GM12875 (cell line): ENCODE measurements at regions not wholly inside any gene's neighbourhood (a gene's known extent, or its start where the extent isn't known, plus 50 kb on each side); places are given as distances from the start of the nearest gene placed in this dataset.

Source experiments
- H3K4me3 ChIP-seq: one replicate; pipeline ENCODE4 v1.5.1; 2011; ENCODE audit warnings: low read depth, low read length, control low read depth
- CTCF ChIP-seq: IDR thresholded peaks from 2 replicates; pipeline ENCODE4 v1.5.1; 2011; ENCODE audit warnings: low read depth, mild to moderate bottlenecking, control low read depth, inconsistent platforms, low read length, moderate library complexity, borderline replicate concordance; ENCODE audit not compliant: insufficient read depth

GRCh38 chr4:182062936-182063335 lies 180.3 kb upstream of the TENM3 start:
- no peak for TF ChIP-seq CTCF
- H3K4me3 ChIP-seq: no peak overlapping the region

GRCh38 chr4:182063651-182064050 lies 179.6 kb upstream of the TENM3 start:
- no peak for TF ChIP-seq CTCF
- no peak overlapping the region for H3K4me3 ChIP-seq

GRCh38 chr4:182065255-182065654 lies 177.9 kb upstream of the TENM3 start:
- no peak for TF ChIP-seq CTCF
- H3K4me3 ChIP-seq: no peak overlapping the region

GRCh38 chr4:182066037-182066436 lies 177.2 kb upstream of the TENM3 start:
- no peak for TF ChIP-seq CTCF

GRCh38 chr4:182067828-182068227 lies 175.4 kb upstream of the TENM3 start:
- no peak overlapping the region for H3K4me3 ChIP-seq
- TF ChIP-seq CTCF: no peak

More at GRCh38 chr4:182066037-182066436, 177.2 kb upstream of the TENM3 start:
- H3K4me3 ChIP-seq: no peak overlapping the region

- no peak overlapping the region for H3K4me3 ChIP-seq
- no peak for TF ChIP-seq CTCF
These were observed 174.3 kb upstream of the TENM3 start for GRCh38 chr4:182068920-182069319.

- TF ChIP-seq CTCF: no peak
- no peak overlapping the region for H3K4me3 ChIP-seq
These were observed 169.9 kb upstream of the TENM3 start for GRCh38 chr4:182073278-182073677.
